Parathyroid adenoma (tissue), 2 donors: ENCODE measurements at regions not wholly inside any gene's neighbourhood (a gene's known extent, or its start where the extent isn't known, plus 50 kb on each side); places are given as distances from the start of the nearest gene placed in this dataset.

ENCODE experiments used
- H2AFZ ChIP-seq: fragments of 300-600 bp; sonication (generic); one replicate; pipeline ENCODE4 v1.7.0; 2017; ENCODE audit warnings: antibody characterized with exemption, mild to moderate bottlenecking
- H3K27ac ChIP-seq: fragments of 300-600 bp; sonication (generic); one replicate; pipeline ENCODE4 v1.7.0; 2017
- H3K27me3 ChIP-seq: fragments of 300-600 bp; sonication (generic); one replicate; pipeline ENCODE4 v1.7.0; 2017; ENCODE audit warnings: low read length; ENCODE audit not compliant: control insufficient read depth, insufficient read depth
- H3K36me3 ChIP-seq: fragments of 300-600 bp; sonication (generic); one replicate; pipeline ENCODE4 v1.7.0; 2017; ENCODE audit warnings: low read length; ENCODE audit not compliant: control insufficient read depth, insufficient read depth
- H3K4me1 ChIP-seq: fragments of 300-600 bp; sonication (generic); one replicate; pipeline ENCODE4 v1.7.0; 2017; ENCODE audit warnings: control low read depth
- H3K4me2 ChIP-seq: fragments of 300-600 bp; sonication (generic); one replicate; pipeline ENCODE4 v1.7.0; 2017; ENCODE audit warnings: low read length
- H3K4me3 ChIP-seq: fragments of 300-600 bp; sonication (generic); one replicate; pipeline ENCODE4 v1.7.0; 2017; ENCODE audit warnings: low read depth, low read length
- H3K79me2 ChIP-seq: fragments of 300-600 bp; sonication (generic); one replicate; pipeline ENCODE4 v1.7.0; 2017; ENCODE audit warnings: control low read depth
- H3K9ac ChIP-seq: fragments of 300-600 bp; sonication (generic); one replicate; pipeline ENCODE4 v1.7.0; 2017; ENCODE audit warnings: mild to moderate bottlenecking
- H3K9me3 ChIP-seq: fragments of 300-600 bp; sonication (generic); one replicate; pipeline ENCODE4 v1.7.0; 2017; ENCODE audit warnings: low read length; ENCODE audit not compliant: control insufficient read depth
- TF ChIP-seq, protein P1 (sequence below): fragments of 300-600 bp; sonication (generic); IDR thresholded peaks from one replicate; pipeline ENCODE4 v1.7.0; 2017; ENCODE audit warnings: antibody characterized with exemption, mild to moderate bottlenecking
- donor health status: primary hyperparathyroidism.

DNA sequence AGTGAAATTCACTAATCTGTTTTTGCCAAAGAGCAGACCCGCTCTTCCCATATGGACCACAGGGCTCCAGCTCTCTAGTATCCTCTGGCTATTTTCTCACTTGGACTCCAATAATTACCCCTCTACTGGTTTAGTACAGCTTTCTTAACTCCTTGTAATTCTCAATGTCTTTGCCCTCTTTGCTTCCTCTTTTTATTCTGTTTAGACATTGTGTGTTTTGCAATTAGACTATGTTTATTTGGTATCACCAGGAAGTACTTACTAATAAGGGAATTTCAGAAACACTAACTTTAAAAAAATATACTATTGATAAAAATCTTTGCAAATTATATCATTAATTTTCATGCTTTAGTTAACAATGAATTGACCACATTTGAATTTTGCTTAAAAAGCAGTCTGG is 111.6 kb upstream of the OBI1 start:
- Histone ChIP-seq H3K27ac (no peak overlapping the region), H3K4me1 (no peaks in the 10 kb centered on the region), H3K9ac (no peak overlapping the region), H2AFZ (no peak overlapping the region), H3K4me2 (no peak overlapping the region), H3K4me3 (no peak overlapping the region), H3K36me3 (no peaks in the 10 kb centered on the region), H3K79me2 (no peaks in the 10 kb centered on the region), H3K27me3 (no peaks in the 10 kb centered on the region), H3K9me3 (no peaks in the 10 kb centered on the region)
- TF ChIP-seq, protein P1, sequence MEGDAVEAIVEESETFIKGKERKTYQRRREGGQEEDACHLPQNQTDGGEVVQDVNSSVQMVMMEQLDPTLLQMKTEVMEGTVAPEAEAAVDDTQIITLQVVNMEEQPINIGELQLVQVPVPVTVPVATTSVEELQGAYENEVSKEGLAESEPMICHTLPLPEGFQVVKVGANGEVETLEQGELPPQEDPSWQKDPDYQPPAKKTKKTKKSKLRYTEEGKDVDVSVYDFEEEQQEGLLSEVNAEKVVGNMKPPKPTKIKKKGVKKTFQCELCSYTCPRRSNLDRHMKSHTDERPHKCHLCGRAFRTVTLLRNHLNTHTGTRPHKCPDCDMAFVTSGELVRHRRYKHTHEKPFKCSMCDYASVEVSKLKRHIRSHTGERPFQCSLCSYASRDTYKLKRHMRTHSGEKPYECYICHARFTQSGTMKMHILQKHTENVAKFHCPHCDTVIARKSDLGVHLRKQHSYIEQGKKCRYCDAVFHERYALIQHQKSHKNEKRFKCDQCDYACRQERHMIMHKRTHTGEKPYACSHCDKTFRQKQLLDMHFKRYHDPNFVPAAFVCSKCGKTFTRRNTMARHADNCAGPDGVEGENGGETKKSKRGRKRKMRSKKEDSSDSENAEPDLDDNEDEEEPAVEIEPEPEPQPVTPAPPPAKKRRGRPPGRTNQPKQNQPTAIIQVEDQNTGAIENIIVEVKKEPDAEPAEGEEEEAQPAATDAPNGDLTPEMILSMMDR: no peak

DNA sequence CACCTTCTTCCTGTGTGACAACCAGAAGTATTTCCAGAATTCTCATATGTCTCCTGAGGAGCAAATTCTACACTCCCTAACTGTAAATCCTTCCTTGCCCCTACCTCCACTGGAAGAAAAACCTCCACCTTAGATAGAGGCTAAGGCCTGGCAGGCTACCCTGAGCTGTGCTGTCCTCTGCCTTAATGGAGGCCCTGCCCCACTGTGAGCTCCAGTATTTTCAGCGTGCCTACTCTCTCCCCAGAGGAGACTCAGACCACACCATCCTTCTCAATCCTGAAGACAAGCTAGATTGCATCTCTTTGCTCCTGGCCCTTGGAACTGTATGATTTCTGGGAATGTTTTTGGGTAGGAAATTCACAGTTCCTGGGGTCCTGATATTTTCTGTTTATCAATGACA is 110.0 kb upstream of the OBI1 start:
- H2AFZ ChIP-seq: no peak overlapping the region
- H3K9me3 ChIP-seq: no peaks in the 10 kb centered on the region
- no peak overlapping the region for H3K9ac ChIP-seq
- H3K79me2 ChIP-seq: no peaks in the 10 kb centered on the region
- H3K4me1 ChIP-seq: no peaks in the 10 kb centered on the region
- H3K27me3 ChIP-seq: no peaks in the 10 kb centered on the region
- no peak overlapping the region for H3K4me2 ChIP-seq
- H3K36me3 ChIP-seq: no peaks in the 10 kb centered on the region
- no peak overlapping the region for H3K27ac ChIP-seq
- no peak overlapping the region for H3K4me3 ChIP-seq
- TF ChIP-seq, protein P1: no peak

DNA sequence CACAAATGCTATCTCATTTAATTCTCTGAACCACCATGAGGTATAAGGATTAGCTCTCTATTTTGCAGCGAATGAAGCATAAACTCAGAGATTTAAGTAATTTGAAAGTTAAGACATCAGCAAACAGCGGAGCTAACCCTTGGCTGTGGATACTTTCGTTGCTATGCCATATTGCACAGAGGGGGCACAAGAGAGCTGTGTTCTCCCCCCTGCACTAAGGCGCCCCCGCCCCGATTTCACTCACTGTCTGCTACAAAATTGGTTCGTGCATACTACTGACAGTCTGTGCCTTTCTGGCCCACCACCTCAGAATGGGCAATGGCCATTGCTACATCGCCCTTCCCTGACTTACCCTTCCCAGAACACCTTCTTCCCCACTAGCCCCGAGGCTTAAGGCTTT is 105.7 kb upstream of the OBI1 start:
- H3K27ac ChIP-seq: no peak overlapping the region
- TF ChIP-seq, protein P1: no peak
- no peaks in the 10 kb centered on the region for H3K9me3 ChIP-seq

DNA sequence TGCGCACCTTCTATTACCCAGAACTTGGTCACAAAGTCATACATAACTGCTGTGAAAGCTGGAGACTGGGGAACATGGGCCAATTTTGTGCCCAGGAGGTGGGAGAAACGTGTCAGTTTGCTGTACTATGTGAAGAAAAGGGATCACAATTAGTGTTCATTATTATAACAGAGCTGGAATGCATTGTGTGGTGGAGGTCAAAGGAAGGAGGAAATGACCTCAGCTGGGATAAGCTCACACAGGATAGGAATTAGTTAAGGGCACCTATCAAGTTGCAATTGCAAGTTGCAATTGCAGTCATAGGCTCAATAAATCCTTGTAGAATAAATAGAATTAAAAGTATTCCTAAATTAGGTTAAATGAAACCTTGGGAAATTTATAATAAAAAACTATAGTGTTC is 103.9 kb upstream of the OBI1 start:
- TF ChIP-seq, protein P1: no peak
- no peak overlapping the region for H3K9ac ChIP-seq
- H3K4me1 ChIP-seq: no peaks in the 10 kb centered on the region
- H3K4me2 ChIP-seq: no peak overlapping the region
- no peaks in the 10 kb centered on the region for H3K9me3 ChIP-seq
- no peaks in the 10 kb centered on the region for H3K36me3 ChIP-seq
- H3K4me3 ChIP-seq: no peak overlapping the region
- H3K27me3 ChIP-seq: no peaks in the 10 kb centered on the region
- no peaks in the 10 kb centered on the region for H3K79me2 ChIP-seq
- no peak overlapping the region for H2AFZ ChIP-seq
- no peak overlapping the region for H3K27ac ChIP-seq

More for the DNA sequence above, 105.7 kb upstream of the OBI1 start:
- Histone ChIP-seq H3K4me2 (no peak overlapping the region), H3K79me2 (no peaks in the 10 kb centered on the region), H3K9ac (no peak overlapping the region), H3K27me3 (no peaks in the 10 kb centered on the region), H2AFZ (no peak overlapping the region), H3K4me1 (no peaks in the 10 kb centered on the region), H3K4me3 (no peak overlapping the region), H3K36me3 (no peaks in the 10 kb centered on the region)

DNA sequence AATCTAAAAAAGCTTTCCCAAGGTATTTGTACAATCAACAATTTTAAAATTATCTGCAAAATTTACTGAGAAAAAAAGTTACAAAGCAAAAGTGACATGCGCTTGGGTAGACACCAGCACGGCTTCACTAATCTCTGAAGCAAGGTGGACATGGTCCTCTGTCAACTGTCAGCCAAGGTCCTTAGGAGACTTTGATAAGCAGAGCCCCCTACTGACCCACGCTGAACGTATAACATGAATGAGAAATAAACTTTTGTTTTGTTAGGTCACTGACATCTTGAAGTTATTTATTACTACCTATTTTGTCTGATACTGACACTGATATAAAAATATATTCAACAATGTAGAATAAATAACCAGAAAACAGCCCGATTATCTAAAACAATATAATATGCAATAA is 100.7 kb upstream of the OBI1 start:
- Histone ChIP-seq H3K9ac (no peak overlapping the region), H2AFZ (no peak overlapping the region), H3K36me3 (no peaks in the 10 kb centered on the region), H3K79me2 (no peaks in the 10 kb centered on the region), H3K9me3 (no peaks in the 10 kb centered on the region), H3K27ac (no peak overlapping the region), H3K4me3 (no peak overlapping the region), H3K27me3 (no peaks in the 10 kb centered on the region), H3K4me1 (no peaks in the 10 kb centered on the region), H3K4me2 (no peak overlapping the region)
- TF ChIP-seq, protein P1: no peak
